H9 (cell line): ENCODE measurements at regions not wholly inside any gene's neighbourhood (a gene's known extent, or its start where the extent isn't known, plus 50 kb on each side); places are given as distances from the start of the nearest gene placed in this dataset.
A peak's percentile ranks its signal among the peaks of the same experiment; 100 is the strongest.

ENCODE experiments used
- DNase-seq: peaks from one replicate; pipeline ENCODE4 v3.0.0-alpha.2; 2017
- H2AFZ ChIP-seq: one replicate; pipeline ENCODE4 v1.6.1; 2013; ENCODE audit warnings: mild to moderate bottlenecking, low read length, control low read depth, moderate library complexity
- H2AK5ac ChIP-seq: 2 replicates; pipeline ENCODE4 v1.6.1; 2013; ENCODE audit warnings: low read length, control low read depth, mixed read lengths; ENCODE audit not compliant: insufficient read length
- H2BK120ac ChIP-seq: one replicate; pipeline ENCODE4 v1.6.1; 2013; ENCODE audit warnings: low read depth, mild to moderate bottlenecking, low read length, control low read depth, inconsistent platforms; ENCODE audit not compliant: poor library complexity, severe bottlenecking
- H2BK12ac ChIP-seq: 2 replicates; pipeline ENCODE4 v1.6.1; 2013; ENCODE audit warnings: low read length, control low read depth, mixed read lengths, low read depth; ENCODE audit not compliant: insufficient read length
- H2BK15ac ChIP-seq: 2 replicates; pipeline ENCODE4 v1.6.1; 2013; ENCODE audit warnings: low read depth, low read length, control low read depth
- H2BK20ac ChIP-seq: one replicate; pipeline ENCODE4 v1.6.1; 2013; ENCODE audit warnings: low read depth, mild to moderate bottlenecking, low read length, control low read depth, inconsistent platforms; ENCODE audit not compliant: poor library complexity, severe bottlenecking
- H2BK5ac ChIP-seq: 2 replicates; pipeline ENCODE4 v1.6.1; 2013; ENCODE audit warnings: low read length, control low read depth, mixed read lengths; ENCODE audit not compliant: insufficient read length
- H3K14ac ChIP-seq: 2 replicates; pipeline ENCODE4 v1.6.1; 2013; ENCODE audit warnings: low read length, control low read depth; ENCODE audit not compliant: insufficient read depth
- H3K18ac ChIP-seq: 2 replicates; pipeline ENCODE4 v1.6.1; 2013; ENCODE audit warnings: low read depth, mild to moderate bottlenecking, mixed read lengths, low read length, control low read depth; ENCODE audit not compliant: insufficient read length
- H3K23ac ChIP-seq: 2 replicates; pipeline ENCODE4 v1.6.1; 2013; ENCODE audit warnings: low read length, control low read depth, mixed read lengths, low read depth; ENCODE audit not compliant: insufficient read length
- H3K23me2 ChIP-seq: 2 replicates; pipeline ENCODE4 v1.6.1; 2013; ENCODE audit warnings: low read depth, mild to moderate bottlenecking, mixed read lengths, low read length, control low read depth; ENCODE audit not compliant: insufficient read length, poor library complexity, severe bottlenecking
- H3K27ac ChIP-seq: 2 replicates; pipeline ENCODE4 v1.5.1; 2013; ENCODE audit warnings: low read length, control low read depth, mixed read lengths, low read depth; ENCODE audit not compliant: insufficient read length
- H3K27me3 ChIP-seq: 2 replicates; pipeline ENCODE4 v1.6.1; 2013; ENCODE audit warnings: low read length, control low read depth, inconsistent platforms; ENCODE audit not compliant: insufficient read depth
- H3K4ac ChIP-seq: 2 replicates; pipeline ENCODE4 v1.6.1; 2013; ENCODE audit warnings: low read depth, mild to moderate bottlenecking, control low read depth, inconsistent platforms, low read length, moderate library complexity
- H3K4me1 ChIP-seq: 2 replicates; pipeline ENCODE4 v1.6.1; 2013; ENCODE audit warnings: low read length, control low read depth, inconsistent platforms; ENCODE audit not compliant: insufficient read depth
- H3K4me2 ChIP-seq: 2 replicates; pipeline ENCODE4 v1.6.1; 2013; ENCODE audit warnings: low read length, control low read depth, mixed read lengths; ENCODE audit not compliant: insufficient read length, insufficient read depth
- H3K56ac ChIP-seq: 2 replicates; pipeline ENCODE4 v1.6.1; 2013; ENCODE audit warnings: low read depth, mild to moderate bottlenecking, mixed read lengths, low read length, control low read depth; ENCODE audit not compliant: insufficient read length
- H3K79me1 ChIP-seq: 2 replicates; pipeline ENCODE4 v1.6.1; 2013; ENCODE audit warnings: low read depth, mild to moderate bottlenecking, moderate library complexity, low read length, control low read depth, inconsistent platforms; ENCODE audit not compliant: insufficient read depth, poor library complexity, severe bottlenecking
- H3K79me2 ChIP-seq: 2 replicates; pipeline ENCODE4 v1.6.1; 2013; ENCODE audit warnings: low read length, control low read depth, inconsistent platforms; ENCODE audit not compliant: insufficient read depth
- H3K9ac ChIP-seq: 2 replicates; pipeline ENCODE4 v1.6.1; 2013; ENCODE audit warnings: low read length, control low read depth, mixed read lengths; ENCODE audit not compliant: insufficient read length; ENCODE audit errors: extremely low read depth
- H3K9me3 ChIP-seq: one replicate; pipeline ENCODE4 v1.6.1; 2013; ENCODE audit warnings: low read depth, low read length, inconsistent platforms; ENCODE audit not compliant: control insufficient read depth
- H3T11ph ChIP-seq: one replicate; pipeline ENCODE4 v1.6.1; 2013; ENCODE audit warnings: mild to moderate bottlenecking, low read length, control low read depth, inconsistent platforms
- H4K20me1 ChIP-seq: one replicate; pipeline ENCODE4 v1.6.1; 2013; ENCODE audit not compliant: control insufficient read depth, insufficient read length, insufficient read depth
- H4K5ac ChIP-seq: 2 replicates; pipeline ENCODE4 v1.6.1; 2013; ENCODE audit warnings: low read depth, mild to moderate bottlenecking, mixed read lengths, low read length, control low read depth; ENCODE audit not compliant: insufficient read length
- H4K8ac ChIP-seq: replicated peaks from 2 replicates; pipeline ENCODE4 v1.6.1; 2013; ENCODE audit warnings: low read length, control low read depth, mixed read lengths, low read depth; ENCODE audit not compliant: insufficient read length
- H4K91ac ChIP-seq: 2 replicates; pipeline ENCODE4 v1.6.1; 2013; ENCODE audit warnings: low read depth, mild to moderate bottlenecking, moderate library complexity, mixed read lengths, low read length, control low read depth; ENCODE audit not compliant: insufficient read length
- H3K27ac Mint-ChIP-seq, 3 experiments: 2 replicates in 2 of 3; 3 replicates in 1 of 3; pipeline ENCODE4 v1.8.0; 2020 to 2021; ENCODE audit warnings: mixed read lengths in 3 of 3, mild to moderate bottlenecking in 1 of 3, moderate library complexity in 1 of 3
- H3K27me3 Mint-ChIP-seq: 2 replicates; pipeline ENCODE4 v1.8.0; 2021; ENCODE audit warnings: low read depth, mild to moderate bottlenecking, moderate library complexity, mixed read lengths
- H3K36me3 Mint-ChIP-seq, 3 experiments: 2 replicates in 2 of 3; 3 replicates in 1 of 3; pipeline ENCODE4 v1.8.0; 2020 to 2021; ENCODE audit warnings: low read depth in 3 of 3, mixed read lengths in 3 of 3; ENCODE audit not compliant: insufficient read depth in 1 of 3
- H3K4me1 Mint-ChIP-seq, 2 experiments: 2 replicates each; pipeline ENCODE4 v1.8.0; 2020; ENCODE audit warnings: mixed read lengths in 2 of 2
- H3K4me3 Mint-ChIP-seq, 2 experiments: 2 replicates in 1 of 2; 3 replicates in 1 of 2; pipeline ENCODE4 v1.8.0; 2020 to 2021; ENCODE audit warnings: mild to moderate bottlenecking in 2 of 2, mixed read lengths in 2 of 2, moderate library complexity in 1 of 2
- H3K9me3 Mint-ChIP-seq, 2 experiments: 2 replicates in 1 of 2; 3 replicates in 1 of 2; pipeline ENCODE4 v1.8.0; 2020; ENCODE audit warnings: mild to moderate bottlenecking in 2 of 2, mixed read lengths in 2 of 2, moderate library complexity in 1 of 2
- CTCF ChIP-seq: fragments of 200-600 bp; sonication (generic); conservative IDR thresholded peaks from 3 replicates; pipeline ENCODE4 v1.8.0; 2021; ENCODE audit warnings: antibody characterized with exemption, mild to moderate bottlenecking
- WGBS: extraction: QIAGEN DNeasy Blood & Tissue Kit; methylation state at CpG from one replicate; pipeline ENCODE4 v1.1.7; 2013; ENCODE audit warnings: missing lambda C conversion rate, low lambda C conversion rate, mixed read lengths; ENCODE audit not compliant: insufficient read length; ENCODE audit errors: extremely low coverage; 5-methylcytosine and 5-hydroxymethylcytosine counted together

GRCh38 chr9:11915699-11916098 is 777.5 kb upstream of the TYRP1 start:
- H3K14ac ChIP-seq, result no peak overlapping the region
- no peak overlapping the region for H4K5ac ChIP-seq
- peaks cover 0 to 10% (median 5%) of the 10 kb centered on the region in 3 experiments; a peak in 4 of 7 replicates for H3K36me3 Mint-ChIP-seq
- H3K18ac ChIP-seq, result no peak overlapping the region
- H3K4me1 ChIP-seq, result peaks cover 2% of the 10 kb centered on the region; the same call in 1 of the 2 replicates
- H3K9me3 ChIP-seq, result no peaks in the 10 kb centered on the region
- H2BK15ac ChIP-seq, result no peak overlapping the region
- no peak for TF ChIP-seq CTCF
- H3T11ph ChIP-seq, result no peak overlapping the region
- H3K79me1 ChIP-seq, result no peaks in the 10 kb centered on the region
- peak overlapping the region; percentile 17 for H3K4me2 ChIP-seq
- no peak overlapping the region for H3K27ac ChIP-seq
- WGBS, result no CpG with 5 or more reads among the region's 2 CpGs
- peaks cover 19 to 22% of the 10 kb centered on the region in 2 experiments for H3K4me1 Mint-ChIP-seq
- no peak overlapping the region for H4K91ac ChIP-seq
- no peak overlapping the region for H3K9ac ChIP-seq
- no peak overlapping the region for H2AK5ac ChIP-seq
- no peaks in the 10 kb centered on the region for H3K27me3 ChIP-seq
- no peak overlapping the region for H2AFZ ChIP-seq
- H4K20me1 ChIP-seq, result no peaks in the 10 kb centered on the region
- H4K8ac ChIP-seq, result no peak overlapping the region
- no peak overlapping the region for H3K56ac ChIP-seq
- H3K9me3 Mint-ChIP-seq, result peaks cover 11 to 14% of the 10 kb centered on the region in 2 experiments
- H2BK20ac ChIP-seq, result no peak overlapping the region
- no peak overlapping the region for H3K4ac ChIP-seq
- H3K79me2 ChIP-seq, result no peaks in the 10 kb centered on the region
- H3K27me3 Mint-ChIP-seq, result peaks cover 10% of the 10 kb centered on the region
- peak overlapping the region in 2 of 3 experiments; percentile 37 to 94; a peak in 2 of 7 replicates for H3K27ac Mint-ChIP-seq
- H2BK12ac ChIP-seq, result no peak overlapping the region
- H3K4me3 Mint-ChIP-seq, result peak overlapping the region in 1 of 2 experiments; percentile 25; a peak in 3 of 5 replicates
- no peak overlapping the region for H3K23ac ChIP-seq
- DNase-seq, result peak; percentile 41
- H3K23me2 ChIP-seq, result peaks cover 2% of the 10 kb centered on the region
- H2BK5ac ChIP-seq, result no peak overlapping the region
- H2BK120ac ChIP-seq, result no peak overlapping the region
